ENCODE measurements at regions not wholly inside any gene's neighbourhood (a gene's known extent, or its start where the extent isn't known, plus 50 kb on each side); places are given as distances from the start of the nearest gene placed in this dataset.
A peak's percentile ranks its signal among the peaks of the same experiment; 100 is the strongest.

DNA sequence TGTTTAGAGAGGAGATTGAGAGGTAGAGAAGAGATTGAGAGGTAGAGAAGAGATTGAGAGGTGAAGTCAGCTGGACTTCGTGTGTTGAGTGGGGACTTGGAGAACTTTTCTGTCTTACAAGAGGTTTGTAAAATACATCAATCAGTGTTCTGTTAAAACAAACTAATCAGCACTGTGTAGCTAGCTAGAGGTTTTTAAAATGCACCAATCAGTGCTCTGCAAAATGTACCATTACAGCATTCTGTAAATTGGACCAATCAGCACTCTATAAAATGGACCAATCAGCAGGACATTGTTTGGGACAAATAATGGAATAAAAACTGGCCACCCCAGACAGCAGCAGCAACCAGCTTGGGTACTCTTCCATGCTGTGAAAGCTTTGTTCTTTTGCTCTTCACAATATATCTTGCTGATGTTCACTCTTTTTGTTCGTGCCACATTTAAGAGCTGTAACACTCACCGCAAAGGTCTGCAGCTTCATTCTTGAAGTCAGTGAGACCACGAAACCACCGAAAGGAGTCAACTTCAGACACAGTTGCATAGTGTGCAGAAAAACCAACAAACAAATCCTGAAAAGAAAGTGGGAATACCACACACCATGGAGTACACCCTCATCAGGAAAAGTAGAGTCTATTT, 366.9 kb upstream of the HSFY2 start:
- DNase-seq = no peak

DNA sequence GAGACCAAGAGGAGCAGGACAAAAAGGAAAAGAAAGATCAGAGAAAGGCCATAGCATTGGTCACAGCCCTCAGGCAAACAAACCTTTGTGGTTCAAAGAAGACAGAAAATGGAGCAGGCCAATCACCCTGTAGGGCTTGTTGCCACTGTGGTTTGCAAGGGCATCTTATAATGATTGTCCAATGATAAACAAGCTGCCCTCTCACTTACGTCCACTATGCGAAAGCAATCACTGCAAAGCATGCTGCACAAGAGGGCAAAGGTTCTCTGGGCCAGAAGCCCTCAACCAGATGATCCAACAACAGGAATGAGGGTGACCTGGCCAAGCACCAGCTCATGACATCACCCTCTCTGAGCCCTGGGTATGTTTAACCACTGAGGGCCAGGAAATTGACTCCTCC, 360.9 kb upstream of the HSFY2 start:
- no peak for DNase-seq

DNA sequence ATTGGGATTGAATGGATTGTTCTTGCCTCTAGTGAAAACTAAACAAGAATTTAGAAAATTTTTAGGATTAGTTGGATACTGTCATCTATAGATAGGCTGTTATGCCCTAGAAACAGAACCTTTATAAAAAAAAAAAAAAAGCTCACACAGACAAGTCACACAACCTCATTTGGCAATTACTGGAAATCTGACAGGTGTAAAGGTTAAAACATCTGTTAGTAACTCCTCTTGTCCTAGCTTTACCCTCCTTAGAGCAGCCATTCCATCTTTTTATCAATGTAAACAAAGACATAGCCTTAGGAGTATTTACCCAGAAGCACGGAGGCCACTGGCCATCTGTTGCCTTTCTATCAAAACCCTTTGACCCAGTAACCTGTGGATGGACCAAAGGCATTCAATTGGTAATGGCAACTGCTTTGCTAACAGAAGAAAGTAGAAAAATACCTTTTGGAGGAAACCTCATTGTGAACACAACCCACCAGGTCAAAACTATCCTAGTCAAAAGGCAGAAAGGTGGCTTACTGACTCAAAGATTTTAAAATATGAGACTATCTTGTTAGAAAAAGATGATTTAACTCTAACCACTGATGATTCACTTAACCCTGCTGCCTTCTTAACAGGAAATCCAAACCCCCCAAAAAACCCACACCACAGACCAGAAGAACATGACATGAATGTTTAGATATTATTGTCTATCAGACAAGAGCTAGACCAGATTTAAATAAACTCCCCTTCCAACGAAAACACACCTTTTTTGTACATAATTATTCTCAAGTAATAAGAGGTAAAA, 357.2 kb upstream of the HSFY2 start:
- DNase-seq = no peak

DNA sequence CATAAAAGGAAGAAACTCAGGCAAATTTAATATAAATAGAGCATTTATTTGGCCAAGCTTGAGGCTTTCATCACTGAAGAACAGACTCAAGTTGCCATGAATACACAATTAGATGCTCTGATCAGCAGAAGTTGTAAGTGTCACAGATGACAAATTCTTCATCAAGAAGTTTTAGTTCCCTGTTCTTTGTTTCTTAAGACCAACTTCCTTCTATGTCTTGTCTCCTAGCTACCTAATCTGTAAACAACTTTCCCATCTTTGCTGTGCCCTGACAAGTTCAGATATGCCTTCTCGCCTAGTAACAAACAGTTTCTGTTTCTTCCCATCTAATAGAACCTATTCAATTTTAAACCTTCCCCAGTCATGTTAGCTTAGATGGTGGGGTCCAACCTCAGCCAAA, 353.4 kb upstream of the HSFY2 start:
- DNase-seq = no peak

DNA sequence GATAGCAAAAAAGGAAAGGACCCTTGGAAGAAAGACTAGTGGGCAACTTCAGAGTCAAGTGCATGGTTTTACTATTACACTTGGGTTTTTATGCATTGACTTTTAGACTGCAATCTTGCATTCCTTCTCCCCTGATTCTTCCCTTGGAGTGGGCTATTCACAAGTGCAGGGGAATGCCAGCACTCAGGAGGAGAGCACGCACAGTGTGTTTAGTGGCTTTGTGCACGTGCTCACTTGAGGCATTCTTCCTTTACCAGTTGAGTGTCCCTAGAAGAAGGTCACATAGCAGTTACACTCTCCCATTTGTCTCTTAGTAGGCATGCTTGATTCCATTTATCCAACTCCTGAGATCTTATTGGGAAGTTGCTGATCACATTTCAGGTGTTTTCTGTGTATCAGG, 351.1 kb upstream of the HSFY2 start:
- DNase-seq = no peak

DNA sequence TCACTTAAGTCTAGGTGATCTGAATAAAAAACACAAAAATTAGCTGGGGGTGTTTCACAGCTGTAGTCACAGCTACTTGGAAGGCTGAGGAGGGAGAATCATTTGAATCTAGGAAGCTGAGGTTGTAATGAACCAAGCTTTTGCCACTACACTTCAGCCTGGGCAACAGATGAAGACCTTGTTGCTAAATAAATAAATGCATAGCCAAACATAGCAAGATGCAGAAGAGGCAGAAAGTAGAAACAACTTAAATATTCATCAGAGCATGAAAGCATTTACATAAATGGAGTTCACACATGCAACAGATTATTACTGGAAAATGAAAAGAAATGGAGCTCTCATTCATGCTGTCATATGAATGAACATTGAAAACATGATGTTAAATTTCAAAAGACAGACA, 348.9 kb upstream of the HSFY2 start:
- DNase-seq = no peak

DNA sequence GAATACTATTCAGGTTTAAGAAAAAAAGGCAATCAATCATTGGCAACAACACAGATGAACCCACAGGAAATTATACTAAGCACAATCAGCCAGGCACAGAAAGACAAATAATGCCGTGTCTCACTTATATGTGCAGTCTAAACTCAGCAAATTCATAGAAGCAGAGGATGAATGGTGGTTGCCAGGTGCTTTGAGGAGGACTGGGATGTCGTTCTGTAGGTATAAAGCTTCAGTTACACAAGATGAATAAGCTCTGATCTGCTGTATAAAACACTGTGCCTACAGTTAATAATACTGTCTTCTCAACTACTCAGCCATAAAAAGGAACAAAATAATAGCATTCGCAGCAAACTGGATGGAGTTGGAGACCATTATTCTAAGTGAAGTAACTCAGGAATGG, 324.8 kb upstream of the HSFY2 start:
- no peak for DNase-seq

DNA sequence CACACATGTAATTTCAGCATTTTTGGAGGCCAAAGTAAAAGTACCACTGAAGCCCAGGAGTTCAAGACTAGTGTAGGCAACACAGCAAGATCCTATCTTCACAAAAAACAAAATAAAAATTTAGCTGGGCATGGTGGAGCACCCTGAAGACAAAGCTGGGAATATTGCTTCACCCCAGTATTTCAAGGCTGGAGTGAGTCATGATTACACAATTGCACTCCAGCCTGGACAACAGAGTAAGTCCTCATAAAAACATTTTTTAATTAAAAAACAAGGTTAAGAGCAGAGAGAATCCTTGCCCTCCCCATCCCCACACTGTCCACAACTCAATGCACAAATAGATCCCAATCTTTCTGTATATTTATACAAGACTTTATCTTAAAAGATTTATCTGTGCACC, 321.9 kb upstream of the HSFY2 start:
- no peak for DNase-seq

DNA sequence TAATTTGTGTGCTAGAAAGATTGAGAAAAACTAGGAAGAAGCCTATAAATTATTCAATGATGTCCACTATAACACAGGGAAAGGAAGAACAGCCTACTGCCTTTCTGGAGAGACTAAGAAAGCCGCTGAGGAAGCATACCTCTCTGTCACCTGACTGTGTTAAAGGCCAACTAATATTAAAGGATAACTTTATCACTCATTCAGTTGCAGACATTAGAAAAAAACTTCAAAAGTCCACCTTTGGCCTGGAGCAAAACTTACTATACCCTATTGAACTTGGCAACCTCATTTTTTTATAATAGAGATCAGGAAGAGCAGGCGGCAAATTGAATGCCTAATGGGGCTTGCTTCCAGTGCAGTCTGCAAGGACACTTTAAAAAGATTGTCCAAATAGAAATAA, 309.5 kb upstream of the HSFY2 start:
- no peak for DNase-seq

DNA sequence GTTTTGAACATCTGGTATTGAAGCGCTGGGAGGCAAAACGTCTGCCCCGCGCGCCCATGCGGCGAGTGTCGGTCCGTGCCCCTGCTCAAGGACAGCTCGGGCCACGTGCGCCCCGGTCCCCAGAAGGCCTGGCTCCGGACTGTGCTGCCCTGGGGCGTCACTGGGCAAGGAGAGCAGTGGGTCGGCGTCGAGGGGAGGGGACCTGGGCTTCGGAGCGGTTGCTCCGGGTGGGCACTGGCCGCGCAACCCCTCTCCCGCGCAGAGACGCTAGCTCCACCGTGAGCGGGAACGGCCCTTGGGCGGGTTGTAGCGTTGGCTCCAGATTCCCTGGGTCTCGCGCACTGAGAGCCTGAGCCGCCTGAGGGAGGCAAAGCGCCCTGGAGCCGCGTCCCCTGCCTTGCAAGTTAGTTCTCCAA, 304.2 kb upstream of the HSFY2 start:
- DNase-seq = peak; percentile 25

DNA sequence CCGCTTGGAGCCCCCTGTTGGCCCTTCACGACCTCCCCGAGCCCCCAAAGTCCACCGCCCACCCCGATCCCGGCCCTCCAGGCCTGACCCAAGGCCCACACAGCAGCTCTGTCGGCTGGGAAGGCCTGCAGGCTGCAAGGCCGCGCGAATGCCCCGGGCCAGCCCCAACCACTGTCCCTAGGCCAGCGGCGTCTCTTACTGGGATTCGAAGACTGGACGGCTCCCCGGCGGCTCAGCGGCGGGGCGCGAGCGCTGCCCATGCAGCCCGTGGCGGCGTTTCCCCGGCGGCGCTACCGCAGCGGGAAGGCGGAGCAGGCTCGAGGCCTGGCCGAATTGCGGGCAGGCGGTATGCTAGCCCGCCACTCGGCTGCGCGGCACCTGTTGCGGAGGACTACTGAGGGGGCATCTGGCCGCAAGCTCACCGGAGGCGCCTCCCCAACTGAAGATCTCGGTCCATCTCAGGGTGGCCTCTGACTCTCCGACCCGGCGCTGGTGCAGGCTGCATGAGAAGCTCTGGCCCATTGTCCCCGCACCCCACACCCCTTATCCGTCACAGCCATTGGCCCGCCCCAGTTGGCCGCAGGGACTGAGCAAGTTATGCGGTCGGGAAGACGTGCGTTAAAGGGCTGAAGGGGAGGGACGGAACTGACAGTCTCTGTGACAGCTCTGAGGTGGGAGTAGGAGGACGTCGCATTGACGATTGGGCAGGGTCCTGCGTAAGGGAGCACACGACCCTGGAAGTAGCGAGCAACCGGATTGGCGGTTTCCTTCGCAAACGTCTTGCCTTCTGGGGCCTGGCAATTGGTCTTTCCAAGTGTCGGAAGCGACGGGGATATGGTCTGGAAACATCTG, 303.5 kb upstream of the HSFY2 start:
- DNase-seq = peak; percentile 82

DNA sequence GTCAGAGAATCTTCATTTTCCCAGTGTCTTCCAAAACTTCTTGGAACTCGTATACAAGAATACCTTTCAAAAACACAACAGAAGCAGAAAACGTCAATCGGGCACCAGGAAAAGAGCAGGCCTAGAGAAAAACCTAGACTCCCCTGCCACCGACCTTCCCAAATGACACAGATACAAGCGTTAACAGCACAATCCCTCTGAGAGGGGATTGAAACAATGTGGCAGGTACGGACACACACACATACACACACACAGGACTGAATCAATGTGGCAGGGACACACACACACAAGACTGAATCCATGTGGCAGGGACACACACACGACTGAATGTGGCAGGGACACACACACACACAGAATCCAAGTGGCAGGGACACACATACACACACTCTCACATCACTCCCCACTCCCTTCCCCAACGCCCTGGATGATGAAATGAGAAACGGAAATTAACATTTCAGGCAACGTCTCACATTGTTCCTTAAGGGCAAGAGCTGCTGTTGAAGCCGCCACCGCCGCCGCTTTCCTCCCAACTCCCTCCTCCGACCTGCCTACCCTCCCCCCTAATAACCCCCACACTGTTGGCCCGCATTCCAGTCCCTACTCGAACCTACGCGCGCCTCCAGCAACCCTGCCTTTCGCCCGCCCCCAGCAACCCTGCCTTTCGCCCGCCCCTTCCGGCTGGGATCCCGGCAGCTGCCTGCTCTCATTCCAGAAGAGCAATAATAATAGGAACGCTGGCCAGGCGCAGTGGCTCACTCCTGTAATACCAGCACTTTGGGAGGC, 302.1 kb upstream of the HSFY2 start:
- DNase-seq = peak; percentile 81

DNA sequence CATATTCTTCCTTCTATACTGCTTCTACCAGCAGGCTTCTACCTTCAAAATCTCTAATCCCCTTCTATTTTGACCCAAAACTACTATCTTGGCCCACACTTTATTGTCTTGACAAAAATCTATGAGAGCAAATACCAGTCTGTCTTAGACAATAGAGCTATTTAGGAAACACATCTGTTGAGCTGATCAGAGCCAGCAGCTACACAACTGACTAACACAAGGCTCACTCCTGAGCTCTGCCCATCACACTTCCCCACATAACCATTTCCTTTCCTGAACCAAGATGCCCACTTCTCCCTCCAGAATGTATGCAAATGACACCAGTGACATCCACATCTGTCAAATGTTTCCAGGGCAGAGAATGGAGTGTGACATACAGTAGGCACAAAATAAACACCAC, 293.9 kb upstream of the HSFY2 start:
- DNase-seq = no peak

DNA sequence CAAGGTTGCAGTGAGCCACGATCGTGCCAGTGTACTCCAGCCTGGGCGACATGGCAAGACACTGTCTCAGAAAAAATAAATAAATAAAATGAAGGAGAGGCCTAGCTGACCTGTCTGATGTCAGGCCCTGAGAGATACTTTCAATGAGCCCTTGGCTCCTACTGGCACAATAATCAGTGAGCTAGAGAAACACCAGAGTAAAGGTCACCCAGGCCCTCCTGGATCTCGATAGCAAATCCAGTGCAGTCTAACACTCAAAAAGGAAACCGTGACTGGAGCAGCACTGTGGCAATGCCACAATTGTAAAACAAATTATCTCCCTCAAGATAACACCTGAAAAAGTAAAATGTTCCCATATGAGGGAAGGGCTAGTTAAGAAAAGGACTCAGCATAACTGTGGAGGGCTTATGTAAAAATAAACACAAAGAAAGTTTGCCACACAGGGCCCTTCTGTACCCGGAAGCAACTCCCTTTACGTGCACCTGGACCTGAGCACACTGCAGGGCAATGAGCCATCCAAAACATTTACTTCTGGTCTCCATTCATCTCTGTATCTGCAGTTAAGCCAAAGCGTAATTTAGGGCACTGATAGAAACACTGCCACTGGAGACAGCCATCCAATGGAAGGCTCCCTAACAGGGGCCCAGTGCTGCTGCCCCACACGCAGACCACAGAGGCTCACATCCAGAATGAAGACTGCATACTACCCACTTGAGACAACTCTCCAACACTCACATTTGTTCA, 293.1 kb upstream of the HSFY2 start:
- DNase-seq = no peak

DNA sequence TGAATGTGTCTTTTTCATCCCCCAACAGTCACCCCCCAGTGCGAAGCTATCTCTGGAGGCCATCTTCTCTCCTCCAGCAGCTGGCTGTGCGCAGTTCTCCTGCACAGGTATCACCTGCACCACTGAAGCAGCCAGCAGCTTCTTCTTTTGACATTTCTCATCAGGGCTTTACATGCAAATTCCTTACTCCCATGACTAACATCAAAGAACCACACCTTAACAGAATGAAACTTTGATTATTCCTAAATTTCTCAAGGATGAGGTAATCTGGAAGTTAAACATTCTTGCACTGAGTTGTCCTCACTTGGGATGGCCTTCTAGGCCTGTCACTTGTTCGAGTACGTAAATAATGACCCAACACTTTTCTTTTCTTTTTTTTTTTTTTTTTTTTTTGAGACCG, 291.6 kb upstream of the HSFY2 start:
- DNase-seq = no peak

DNA sequence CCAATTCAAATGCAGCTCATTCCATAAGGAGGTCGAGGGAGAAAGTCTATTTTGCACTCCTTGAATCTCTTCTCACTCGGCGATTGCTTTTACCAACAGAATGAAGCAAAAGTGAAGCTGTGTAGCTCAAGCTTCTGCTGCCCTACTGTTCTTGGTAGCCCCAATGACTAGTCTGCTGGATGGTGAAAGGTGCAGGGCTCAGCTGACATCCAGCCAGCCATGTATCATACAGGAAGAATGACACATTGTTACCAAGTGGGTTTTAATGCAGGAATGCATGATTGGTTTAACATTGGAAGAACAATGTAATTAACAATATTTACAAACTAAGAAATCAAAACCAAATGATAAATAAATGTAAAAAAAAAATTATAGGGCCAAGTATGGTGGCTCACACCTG, 286.2 kb upstream of the HSFY2 start:
- no peak for DNase-seq

DNA sequence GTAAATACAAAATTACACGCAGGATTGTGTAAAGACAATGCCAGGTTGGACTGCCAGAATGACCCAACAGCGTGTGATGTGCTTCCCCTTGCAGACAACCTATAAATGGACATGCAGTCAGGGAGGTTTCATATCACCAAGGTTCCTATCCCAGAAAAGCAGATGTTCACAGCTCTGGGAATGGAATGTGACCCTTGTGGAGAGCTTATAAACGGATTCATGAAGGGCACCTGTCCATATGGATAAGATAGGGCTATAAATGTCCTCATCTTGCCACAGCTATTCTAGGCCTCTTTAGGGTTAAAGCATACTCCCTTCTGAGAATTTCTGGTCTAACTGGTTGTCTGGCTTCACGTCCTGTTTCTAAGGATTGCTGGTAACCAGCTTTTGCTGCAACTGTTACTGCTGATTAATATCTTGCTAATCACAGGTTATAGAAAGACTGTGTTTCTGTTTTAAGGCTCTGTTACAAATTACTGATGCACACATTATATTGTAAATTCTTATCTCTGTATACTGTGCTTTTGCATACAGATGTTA, 285.4 kb upstream of the HSFY2 start:
- DNase-seq = no peak

DNA sequence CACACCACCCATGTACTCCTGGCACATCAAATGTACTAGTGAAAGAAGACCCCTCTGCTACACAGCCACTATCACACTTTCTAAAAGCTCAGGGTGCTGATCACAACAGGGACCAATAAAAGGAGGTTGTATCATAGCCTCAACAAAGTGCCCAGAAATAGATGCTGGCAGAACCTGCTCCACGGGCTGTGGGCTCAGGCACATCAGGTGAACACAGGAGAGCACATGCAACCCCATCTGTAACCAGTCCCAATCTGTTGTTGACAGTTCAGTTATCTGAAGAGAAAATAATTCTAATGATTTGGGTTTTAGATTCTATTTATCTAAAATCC, 282.6 kb upstream of the HSFY2 start:
- DNase-seq = no peak

DNA sequence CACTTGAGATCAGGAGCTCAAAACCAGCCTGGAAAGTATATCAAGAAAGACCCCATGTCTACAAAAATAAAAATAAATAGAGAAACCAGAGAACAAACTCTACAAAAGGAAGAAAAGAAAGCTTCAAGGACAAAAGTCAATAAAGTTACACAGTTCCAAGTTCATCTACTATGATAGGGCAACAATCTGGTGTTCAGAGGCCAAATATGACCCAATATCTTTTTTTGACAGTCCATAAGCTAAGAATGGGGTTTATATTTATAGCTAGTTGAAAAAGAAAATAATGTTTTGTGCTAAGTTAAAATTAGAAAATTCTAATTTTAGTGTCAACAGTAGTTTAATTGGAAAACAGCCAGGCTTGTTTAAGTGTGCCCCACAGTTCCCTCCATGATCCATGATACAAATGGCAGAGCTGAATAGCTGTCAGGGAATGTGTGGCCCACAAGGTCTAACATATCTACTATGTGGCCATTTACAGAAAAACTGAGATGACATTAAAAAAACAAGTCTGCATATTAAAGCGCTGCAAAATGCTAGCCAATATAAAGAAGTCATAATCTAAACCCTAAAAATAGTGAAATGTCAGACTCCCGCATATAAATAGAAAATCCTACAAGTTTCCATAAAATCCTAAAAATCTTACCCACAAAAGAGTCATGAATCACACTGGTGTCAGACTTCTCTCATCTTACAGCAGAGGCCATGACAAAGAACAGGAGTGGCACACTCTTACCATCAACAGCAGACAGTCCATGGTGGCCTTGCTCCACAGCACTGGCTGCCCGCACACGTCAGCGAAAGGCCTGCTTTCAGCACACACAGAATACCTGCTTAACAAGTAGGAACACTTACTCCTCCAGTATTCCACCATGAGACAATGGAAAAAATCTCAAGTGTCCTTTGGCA, 281.9 kb upstream of the HSFY2 start:
- DNase-seq = no peak

DNA sequence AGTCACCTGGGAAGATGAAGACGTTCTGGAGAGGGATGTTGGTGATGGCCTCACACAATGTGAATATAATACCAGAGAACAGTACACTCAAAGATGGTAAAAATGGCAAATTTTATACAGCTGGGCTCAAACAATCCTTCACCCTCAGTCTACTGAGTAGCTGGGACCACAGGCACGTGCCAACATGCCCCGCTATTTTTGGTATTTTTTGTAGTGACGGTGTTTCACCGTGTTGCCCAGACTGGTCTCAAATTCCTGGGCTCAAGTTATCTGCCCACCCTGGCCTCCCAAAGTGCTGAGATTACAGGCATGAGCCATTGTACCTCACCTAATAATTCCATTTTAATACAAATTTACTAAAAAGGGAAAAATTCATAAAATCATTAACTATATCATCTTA, 280.3 kb upstream of the HSFY2 start:
- DNase-seq = no peak

DNA sequence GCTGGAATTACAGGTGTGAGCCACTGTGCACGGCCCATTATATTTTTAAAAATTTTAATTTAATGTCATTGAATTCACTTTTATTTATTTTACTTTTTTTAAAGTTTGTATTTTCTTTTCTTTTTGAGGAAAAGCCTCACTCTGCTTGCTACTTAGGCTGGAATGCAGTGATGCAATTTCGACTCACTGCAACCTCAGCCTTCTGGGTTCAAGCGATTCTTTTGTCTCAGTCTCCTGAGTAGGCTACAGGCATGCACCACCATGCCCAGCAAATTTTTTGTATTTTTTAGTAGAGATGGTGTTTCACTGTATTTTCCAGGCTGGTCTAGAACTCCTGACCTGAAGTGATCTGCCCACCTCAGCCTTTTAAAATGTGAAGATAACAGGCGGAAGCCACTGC, 277.5 kb upstream of the HSFY2 start:
- peak; percentile 57 for DNase-seq

All from fibroblast of skin of right quadriceps (primary cell).